ENCODE measurements at regions not wholly inside any gene's neighbourhood (a gene's known extent, or its start where the extent isn't known, plus 50 kb on each side); places are given as distances from the start of the nearest gene placed in this dataset.

DNA sequence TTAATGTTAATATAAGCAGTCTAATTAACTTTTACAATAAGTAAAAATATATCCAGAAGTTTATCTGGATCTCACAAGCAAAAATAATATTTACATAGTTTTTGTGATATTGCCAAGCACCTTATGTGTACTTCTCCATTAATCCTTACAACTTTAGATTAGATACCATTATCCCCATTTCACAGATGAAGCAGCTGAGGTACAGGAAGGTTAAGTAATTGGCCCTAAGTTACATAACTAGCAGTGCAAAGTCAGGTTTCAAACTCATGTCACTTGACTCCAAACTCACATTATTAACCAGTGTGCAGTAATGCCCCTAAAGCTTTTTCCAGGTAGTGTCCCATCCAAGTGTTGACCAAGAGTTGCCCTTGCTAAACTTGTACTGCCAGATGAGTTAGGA is 248.6 kb upstream of the STXBP5 start:
- H3K4me1 Mint-ChIP-seq, result peaks cover 2% of the 10 kb centered on the region
- H3K9me3 Mint-ChIP-seq, result no peaks in the 10 kb centered on the region
- no peak for ATAC-seq (ENCODE audit: low read depth)
- H3K27me3 Mint-ChIP-seq, result peaks cover 6% of the 10 kb centered on the region
- H3K27ac Mint-ChIP-seq, result no peak overlapping the region
- no peak overlapping the region for H3K4me3 Mint-ChIP-seq
- DNase-seq (ENCODE audit: low spot score in 2 of 2), result no peak
- no peaks in the 10 kb centered on the region for H3K36me3 Mint-ChIP-seq

DNA sequence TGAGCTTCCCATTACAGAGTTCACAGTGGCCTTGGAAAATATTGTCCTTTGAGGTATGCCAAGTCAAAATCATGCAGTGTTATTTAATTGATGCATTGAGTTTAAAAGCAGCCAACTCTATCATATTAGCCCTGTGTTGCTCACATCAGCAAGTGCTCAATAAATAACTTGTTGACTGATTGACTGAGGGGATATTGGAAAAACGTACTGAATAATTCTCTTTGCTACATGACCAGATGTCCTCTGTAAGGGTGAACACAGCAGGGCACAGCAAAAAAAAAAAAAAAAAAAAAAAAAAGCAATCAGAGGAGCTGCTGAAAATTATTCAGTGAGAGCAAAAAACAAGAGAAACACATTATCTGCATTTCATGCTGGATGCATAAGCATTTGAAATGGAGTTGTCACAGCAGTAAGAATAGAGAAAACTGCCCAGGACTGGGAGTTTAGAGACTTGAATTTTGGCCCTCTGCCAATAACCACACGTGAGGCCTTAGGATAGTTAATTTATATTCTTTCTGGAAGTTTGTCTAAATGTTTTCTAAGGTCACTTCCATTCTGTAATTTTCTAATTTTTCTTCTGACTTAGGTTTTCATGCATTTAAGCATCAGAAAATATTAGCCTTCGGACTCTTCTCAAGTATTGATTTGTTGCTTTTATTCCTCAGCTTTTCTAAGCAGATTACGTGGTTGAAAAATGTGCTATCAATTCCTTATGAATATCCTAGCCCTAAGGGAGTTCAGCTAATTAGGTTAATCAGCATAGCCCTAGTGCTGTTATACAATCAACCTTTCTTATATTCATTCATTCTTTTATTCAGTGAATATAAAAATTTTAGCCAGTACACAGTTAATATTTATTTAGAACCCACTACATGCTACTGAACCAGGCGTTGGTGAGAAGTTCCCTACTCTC is 246.8 kb upstream of the STXBP5 start:
- no peaks in the 10 kb centered on the region for H3K36me3 Mint-ChIP-seq

DNA sequence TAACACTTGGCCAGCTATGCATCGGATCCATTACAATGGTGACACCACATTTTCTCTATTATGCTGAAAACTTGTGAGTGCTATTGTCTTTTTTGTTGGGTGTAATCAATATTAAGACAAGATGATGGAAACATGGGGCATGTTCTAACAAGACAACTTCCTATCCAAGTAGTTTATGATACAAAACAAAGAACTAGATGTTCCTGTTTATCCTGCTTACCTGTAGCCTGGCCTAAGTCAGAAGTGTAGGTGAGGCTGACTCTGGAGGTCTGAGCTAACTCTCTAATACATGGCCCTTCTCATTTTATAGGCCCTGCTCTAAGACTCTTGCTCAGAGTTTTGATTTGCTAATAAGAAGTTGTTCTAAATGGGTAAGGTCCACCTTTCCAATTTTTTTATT is 242.4 kb upstream of the STXBP5 start:
- Mint-ChIP-seq H3K4me1 (no peaks in the 10 kb centered on the region), H3K27ac (no peak overlapping the region)
- no peak for ATAC-seq (ENCODE audit: low read depth)

More for the DNA sequence above, 246.8 kb upstream of the STXBP5 start:
- no peak for ATAC-seq (ENCODE audit: low read depth)
- no peaks in the 10 kb centered on the region for H3K4me1 Mint-ChIP-seq
- H3K27ac Mint-ChIP-seq, result no peak overlapping the region
- no peaks in the 10 kb centered on the region for H3K9me3 Mint-ChIP-seq
- H3K27me3 Mint-ChIP-seq, result peaks cover 2% of the 10 kb centered on the region
- DNase-seq (ENCODE audit: low spot score in 2 of 2), result no peak
- H3K4me3 Mint-ChIP-seq, result no peak overlapping the region

DNA sequence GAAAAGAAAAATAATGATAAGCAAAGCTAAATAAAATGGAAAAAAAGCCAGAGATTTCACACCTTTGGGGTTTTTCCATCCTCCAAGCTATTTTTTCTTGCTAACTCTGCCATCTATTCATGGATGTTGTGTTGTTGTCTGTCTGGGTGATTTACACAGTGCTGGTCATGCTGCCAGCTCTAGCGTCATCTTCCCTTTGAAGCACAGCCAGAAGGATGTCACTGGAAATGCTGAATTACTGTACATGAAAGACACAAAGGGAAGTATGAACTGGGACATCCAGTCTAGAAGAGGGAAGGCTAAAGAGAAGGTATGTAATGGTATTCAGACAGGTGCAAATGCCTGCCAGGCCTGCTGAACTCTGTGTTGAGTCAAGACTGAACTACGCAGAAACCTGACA is 241.9 kb upstream of the STXBP5 start:
- Mint-ChIP-seq H3K4me1 (no peaks in the 10 kb centered on the region), H3K27me3 (no peaks in the 10 kb centered on the region), H3K27ac (no peak overlapping the region), H3K9me3 (peaks cover 9% of the 10 kb centered on the region), H3K36me3 (no peaks in the 10 kb centered on the region), H3K4me3 (no peak overlapping the region)
- ATAC-seq (ENCODE audit: low read depth), result no peak
- DNase-seq (ENCODE audit: low spot score in 2 of 2), result no peak

More for the DNA sequence above, 242.4 kb upstream of the STXBP5 start:
- H3K27me3 Mint-ChIP-seq, result no peaks in the 10 kb centered on the region
- H3K9me3 Mint-ChIP-seq, result peaks cover 9% of the 10 kb centered on the region
- no peaks in the 10 kb centered on the region for H3K36me3 Mint-ChIP-seq
- DNase-seq (ENCODE audit: low spot score in 2 of 2), result no peak
- H3K4me3 Mint-ChIP-seq, result no peak overlapping the region

DNA sequence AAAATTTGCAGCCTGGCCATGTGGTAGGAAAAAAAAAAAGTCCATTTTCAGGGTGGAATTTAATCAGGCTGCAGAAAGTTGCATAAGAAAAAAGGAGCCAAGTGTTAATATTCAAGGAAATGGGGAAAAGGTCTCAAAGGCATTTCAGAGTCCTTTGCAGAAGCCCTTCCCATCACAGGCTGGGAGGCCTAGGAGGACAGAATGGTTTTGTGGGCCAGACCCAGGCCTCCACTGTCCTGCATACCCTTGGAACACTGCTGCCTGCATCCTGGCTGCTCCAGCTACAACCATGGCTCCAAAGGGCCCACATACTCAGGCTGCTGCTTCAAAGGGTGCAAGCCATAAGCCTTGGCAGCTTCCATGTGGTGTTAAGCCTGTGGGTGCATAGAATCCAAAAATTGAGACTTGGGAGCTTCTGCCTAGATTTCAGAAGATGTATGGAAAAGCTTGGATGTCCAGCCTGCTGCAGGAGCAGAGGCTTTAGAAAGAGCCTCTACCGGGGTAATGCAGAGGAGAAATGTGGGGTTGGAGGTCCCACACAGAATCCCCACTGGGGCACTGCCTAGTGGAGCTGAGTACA is 239.0 kb upstream of the STXBP5 start:
- Mint-ChIP-seq H3K36me3 (no peaks in the 10 kb centered on the region), H3K27me3 (no peaks in the 10 kb centered on the region), H3K4me1 (no peaks in the 10 kb centered on the region), H3K4me3 (no peak overlapping the region), H3K9me3 (peaks cover 9% of the 10 kb centered on the region), H3K27ac (no peak overlapping the region)
- ATAC-seq (ENCODE audit: low read depth) (no peak), DNase-seq (ENCODE audit: low spot score in 2 of 2) (no peak)

DNA sequence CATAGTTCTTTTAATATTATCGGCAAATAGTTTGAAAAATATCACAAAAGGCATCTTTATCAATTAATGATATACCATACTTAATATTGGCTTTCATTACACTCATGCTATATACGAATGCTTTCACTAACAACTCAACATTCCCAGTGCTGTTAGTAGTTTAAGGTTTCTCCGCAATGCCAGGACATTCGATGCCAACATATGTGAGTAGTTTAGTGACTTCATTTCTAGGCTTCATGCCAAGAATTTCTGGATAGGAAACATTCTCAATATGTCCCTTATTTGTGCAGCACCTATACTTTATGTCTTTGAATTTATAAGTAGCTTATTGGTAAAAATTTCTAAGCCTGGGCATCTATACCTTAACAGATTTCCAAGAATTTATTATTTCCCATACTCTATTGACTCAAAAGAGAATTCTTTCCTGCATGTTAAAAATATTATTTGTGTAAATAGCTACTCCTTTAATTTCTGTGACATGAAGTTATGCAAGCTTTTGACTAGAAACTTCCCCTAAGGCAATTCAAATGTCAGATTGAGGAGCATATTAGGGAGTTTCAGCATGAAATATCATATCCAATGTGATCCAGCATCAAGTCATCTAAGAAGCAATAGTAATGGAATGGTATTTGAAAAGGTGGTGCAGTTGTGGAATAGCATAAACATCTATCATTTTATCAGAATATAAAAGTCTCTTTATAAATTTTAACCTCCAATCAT is 236.0 kb upstream of the STXBP5 start:
- Mint-ChIP-seq H3K4me3 (no peak overlapping the region), H3K9me3 (peaks cover 9% of the 10 kb centered on the region), H3K4me1 (no peaks in the 10 kb centered on the region), H3K27me3 (no peaks in the 10 kb centered on the region), H3K27ac (no peak overlapping the region), H3K36me3 (no peaks in the 10 kb centered on the region)
- ATAC-seq (ENCODE audit: low read depth) (no peak), DNase-seq (ENCODE audit: low spot score in 2 of 2) (no peak)

DNA sequence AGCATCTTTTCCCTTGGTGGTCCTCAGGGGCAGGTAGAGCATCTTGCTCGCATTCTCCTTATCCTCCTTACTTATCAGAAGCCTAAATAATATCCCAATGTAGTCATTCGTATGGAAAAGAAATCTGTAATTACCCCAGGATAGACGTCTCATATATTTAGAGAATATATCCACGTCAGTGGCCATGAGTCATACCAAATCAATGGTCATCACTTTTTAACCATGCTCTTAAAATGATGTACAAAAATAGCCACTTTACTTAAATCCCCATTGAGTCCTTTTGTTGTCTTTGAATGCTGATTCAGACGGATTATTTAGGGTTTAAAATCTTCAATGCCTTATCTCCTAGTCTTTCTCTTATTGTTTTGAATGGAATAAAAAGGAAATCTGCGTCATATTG is 231.7 kb upstream of the STXBP5 start:
- H3K27ac Mint-ChIP-seq, result no peak overlapping the region
- no peak overlapping the region for H3K4me3 Mint-ChIP-seq
- DNase-seq (ENCODE audit: low spot score in 2 of 2) (no peak), ATAC-seq (ENCODE audit: low read depth) (no peak)
- no peaks in the 10 kb centered on the region for H3K27me3 Mint-ChIP-seq
- no peaks in the 10 kb centered on the region for H3K9me3 Mint-ChIP-seq
- H3K36me3 Mint-ChIP-seq, result no peaks in the 10 kb centered on the region
- no peaks in the 10 kb centered on the region for H3K4me1 Mint-ChIP-seq

DNA sequence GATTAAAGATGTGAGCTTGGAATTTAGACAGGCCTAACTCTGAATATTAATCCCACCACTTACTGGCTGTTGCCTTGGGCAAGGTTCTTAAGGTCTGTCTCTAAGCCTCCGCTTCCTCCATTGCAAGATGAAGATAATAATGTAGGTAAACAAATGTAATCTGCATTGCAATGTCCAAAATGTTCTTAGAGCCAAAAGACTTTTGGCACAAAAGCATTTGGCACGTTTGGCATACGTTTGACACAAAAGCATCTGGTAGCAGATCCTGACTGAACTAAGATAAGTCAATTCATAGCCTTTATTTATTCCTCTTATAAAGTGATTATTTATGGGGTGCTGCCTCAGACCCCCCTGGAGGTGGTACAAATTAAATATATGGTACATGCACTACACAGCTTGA is 229.9 kb upstream of the STXBP5 start:
- Mint-ChIP-seq H3K4me3 (no peak overlapping the region), H3K36me3 (no peaks in the 10 kb centered on the region), H3K27ac (no peak overlapping the region), H3K4me1 (no peaks in the 10 kb centered on the region), H3K27me3 (no peaks in the 10 kb centered on the region), H3K9me3 (no peaks in the 10 kb centered on the region)
- DNase-seq (ENCODE audit: low spot score in 2 of 2) (no peak), ATAC-seq (ENCODE audit: low read depth) (no peak)

DNA sequence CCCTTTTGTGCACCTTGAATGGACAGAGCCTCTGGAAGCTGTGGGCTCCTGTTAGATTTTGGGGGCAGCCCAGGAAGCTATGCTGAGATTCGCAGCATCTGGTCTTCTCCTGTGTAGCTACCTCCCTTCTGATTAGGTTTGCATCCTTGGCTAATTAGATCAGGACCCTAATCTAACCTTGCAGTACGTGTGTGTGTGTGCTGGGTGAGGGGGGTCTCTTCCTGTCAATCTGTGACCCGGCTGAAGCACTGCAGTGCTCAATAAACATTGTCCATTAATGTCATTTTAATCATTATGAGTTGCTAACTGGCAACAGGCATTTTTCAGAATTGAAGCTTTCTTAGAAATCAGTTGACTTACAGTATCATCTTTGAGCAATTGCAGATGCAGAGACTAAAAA is 229.1 kb upstream of the STXBP5 start:
- ATAC-seq (ENCODE audit: low read depth), result no peak
- Mint-ChIP-seq H3K9me3 (no peaks in the 10 kb centered on the region), H3K4me3 (no peak overlapping the region), H3K27me3 (no peaks in the 10 kb centered on the region), H3K27ac (no peak overlapping the region), H3K4me1 (no peaks in the 10 kb centered on the region), H3K36me3 (no peaks in the 10 kb centered on the region)
- DNase-seq (ENCODE audit: low spot score in 2 of 2), result no peak

DNA sequence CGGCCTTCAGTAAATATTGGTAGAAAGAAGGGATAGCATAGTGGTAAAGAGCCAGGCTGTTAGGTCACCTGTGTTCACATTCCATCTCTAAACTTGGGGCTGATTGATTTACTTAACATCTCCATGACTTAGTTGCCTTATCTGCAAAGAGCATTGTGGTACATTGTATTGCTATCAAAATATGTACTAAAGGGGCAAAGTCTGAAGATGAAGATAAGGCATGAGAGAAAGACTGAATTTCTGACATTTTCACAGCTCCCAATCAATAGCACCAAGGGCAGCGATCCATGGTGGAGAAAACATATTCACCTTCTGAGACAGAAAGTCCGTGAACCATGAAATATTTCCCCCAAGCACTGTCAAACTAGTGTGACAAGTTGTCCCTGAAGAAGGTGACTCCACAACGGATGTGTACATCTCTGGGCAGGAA is 223.3 kb upstream of the STXBP5 start:
- Mint-ChIP-seq H3K4me3 (no peak overlapping the region), H3K4me1 (no peaks in the 10 kb centered on the region), H3K9me3 (peaks cover 3% of the 10 kb centered on the region), H3K27me3 (peaks cover 1% of the 10 kb centered on the region), H3K36me3 (no peaks in the 10 kb centered on the region), H3K27ac (no peak overlapping the region)
- DNase-seq (ENCODE audit: low spot score in 2 of 2) (no peak), ATAC-seq (ENCODE audit: low read depth) (no peak)

DNA sequence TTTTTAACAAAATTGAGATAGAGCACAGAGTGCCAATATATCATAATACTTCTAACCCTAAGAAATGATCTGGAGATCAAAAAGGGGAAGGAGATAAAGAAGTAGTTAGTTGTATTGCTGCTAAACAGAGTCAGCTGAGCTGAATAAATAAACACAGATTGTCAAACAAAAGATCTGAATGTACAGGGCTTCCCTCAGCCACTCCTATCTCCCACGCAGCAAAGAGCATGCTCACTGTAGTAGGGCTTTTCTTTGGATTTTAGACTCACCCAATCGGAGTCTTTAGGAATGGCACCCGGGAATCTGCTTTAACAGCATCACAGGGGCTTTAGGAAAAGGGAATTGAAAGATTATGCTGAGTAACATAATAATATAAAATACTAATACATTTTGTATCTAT is 222.2 kb upstream of the STXBP5 start:
- peaks cover 2% of the 10 kb centered on the region for H3K27me3 Mint-ChIP-seq
- H3K27ac Mint-ChIP-seq, result no peak overlapping the region
- H3K36me3 Mint-ChIP-seq, result no peaks in the 10 kb centered on the region
- DNase-seq (ENCODE audit: low spot score in 2 of 2) (no peak), ATAC-seq (ENCODE audit: low read depth) (no peak)
- no peaks in the 10 kb centered on the region for H3K4me1 Mint-ChIP-seq
- H3K4me3 Mint-ChIP-seq, result no peak overlapping the region
- peaks cover 3% of the 10 kb centered on the region for H3K9me3 Mint-ChIP-seq

DNA sequence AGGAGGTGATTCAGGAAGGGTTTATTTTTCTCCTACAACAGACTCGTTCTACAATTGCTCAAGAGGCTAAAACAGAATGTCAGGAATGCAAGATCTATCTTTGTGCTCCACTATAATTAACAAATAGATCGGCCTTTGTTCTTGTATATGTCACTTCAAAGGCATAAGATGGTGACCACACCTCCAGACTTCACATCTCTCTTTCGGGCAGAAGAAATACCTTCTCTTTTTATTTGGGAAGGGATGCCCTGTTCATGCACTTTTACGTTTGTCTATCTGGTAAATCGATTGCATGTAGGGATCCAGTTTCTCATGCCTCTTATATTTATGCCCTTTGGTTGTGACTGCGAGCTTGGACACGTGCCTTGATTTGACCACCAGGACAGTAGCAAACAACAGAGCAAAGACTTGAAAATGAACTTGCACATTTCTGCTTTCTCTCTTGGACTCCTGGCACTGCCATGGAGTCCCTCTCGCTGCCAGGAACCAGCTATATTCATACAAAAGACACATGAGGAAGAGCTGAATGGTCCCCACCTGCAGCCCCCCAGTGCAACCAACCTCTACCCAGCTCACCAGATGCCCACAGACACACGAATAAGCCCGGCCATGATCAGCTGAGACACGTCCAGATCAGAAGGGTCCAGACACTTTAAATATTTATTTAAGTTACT is 219.8 kb upstream of the STXBP5 start:
- Mint-ChIP-seq H3K4me1 (no peaks in the 10 kb centered on the region), H3K9me3 (peaks cover 3% of the 10 kb centered on the region), H3K36me3 (no peaks in the 10 kb centered on the region), H3K27ac (no peak overlapping the region), H3K4me3 (no peak overlapping the region), H3K27me3 (peaks cover 2% of the 10 kb centered on the region)
- no peak for ATAC-seq (ENCODE audit: low read depth)
- DNase-seq (ENCODE audit: low spot score in 2 of 2), result no peak

DNA sequence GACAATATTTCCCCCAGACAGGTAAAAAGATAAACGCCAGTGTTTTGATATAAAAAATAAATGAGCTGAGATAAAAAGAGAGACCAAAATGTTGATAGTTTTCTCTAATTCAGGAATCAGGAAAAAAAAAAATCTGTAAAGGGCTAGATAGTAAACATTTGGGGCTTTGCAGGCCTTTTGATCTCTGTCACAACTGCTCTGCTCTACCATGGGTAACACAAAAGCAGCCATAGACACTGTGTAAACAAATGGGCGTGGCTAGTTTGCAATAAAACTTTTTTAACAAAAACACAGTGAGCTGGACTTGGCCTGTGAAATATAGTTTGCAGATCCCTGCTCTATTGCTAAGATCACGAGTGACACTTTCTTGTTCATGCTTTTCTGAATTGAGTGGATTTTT is 219.1 kb upstream of the STXBP5 start:
- no peak for ATAC-seq (ENCODE audit: low read depth)
- no peak overlapping the region for H3K27ac Mint-ChIP-seq
- peaks cover 3% of the 10 kb centered on the region for H3K9me3 Mint-ChIP-seq
- no peak overlapping the region for H3K4me3 Mint-ChIP-seq
- H3K27me3 Mint-ChIP-seq, result peaks cover 2% of the 10 kb centered on the region
- no peaks in the 10 kb centered on the region for H3K4me1 Mint-ChIP-seq
- no peaks in the 10 kb centered on the region for H3K36me3 Mint-ChIP-seq
- no peak for DNase-seq (ENCODE audit: low spot score in 2 of 2)

DNA sequence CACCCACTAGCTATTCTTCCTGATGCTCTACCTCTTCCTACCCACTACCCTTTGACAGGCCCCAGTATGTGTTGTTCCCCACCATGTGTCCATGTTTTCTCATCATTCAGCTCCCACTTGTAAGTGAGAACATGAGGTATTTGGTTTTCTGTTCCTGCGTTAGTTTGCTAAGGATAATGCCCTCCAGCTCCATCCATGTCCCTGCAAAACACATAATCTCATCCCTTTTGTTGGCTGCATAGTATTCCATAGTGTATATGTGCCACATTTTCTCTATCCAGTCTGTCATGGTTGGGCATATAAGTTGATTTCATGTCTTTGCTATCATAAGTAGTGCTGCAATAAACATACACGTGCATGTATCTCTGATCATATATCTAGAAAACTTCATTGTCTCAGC is 218.3 kb upstream of the STXBP5 start:
- H3K9me3 Mint-ChIP-seq, result peaks cover 3% of the 10 kb centered on the region
- no peak for DNase-seq (ENCODE audit: low spot score in 2 of 2)
- no peak overlapping the region for H3K4me3 Mint-ChIP-seq
- peaks cover 2% of the 10 kb centered on the region for H3K27me3 Mint-ChIP-seq
- ATAC-seq (ENCODE audit: low read depth), result no peak
- no peaks in the 10 kb centered on the region for H3K36me3 Mint-ChIP-seq
- H3K4me1 Mint-ChIP-seq, result no peaks in the 10 kb centered on the region
- no peak overlapping the region for H3K27ac Mint-ChIP-seq

Measured in memory B cell (primary cell).